ENCODE measurements at regions not wholly inside any gene's neighbourhood (a gene's known extent, or its start where the extent isn't known, plus 50 kb on each side); places are given as distances from the start of the nearest gene placed in this dataset.

- H3K4me3 ChIP-seq (ENCODE audit: low read length) = no peak overlapping the region
- TF ChIP-seq, protein P1, sequence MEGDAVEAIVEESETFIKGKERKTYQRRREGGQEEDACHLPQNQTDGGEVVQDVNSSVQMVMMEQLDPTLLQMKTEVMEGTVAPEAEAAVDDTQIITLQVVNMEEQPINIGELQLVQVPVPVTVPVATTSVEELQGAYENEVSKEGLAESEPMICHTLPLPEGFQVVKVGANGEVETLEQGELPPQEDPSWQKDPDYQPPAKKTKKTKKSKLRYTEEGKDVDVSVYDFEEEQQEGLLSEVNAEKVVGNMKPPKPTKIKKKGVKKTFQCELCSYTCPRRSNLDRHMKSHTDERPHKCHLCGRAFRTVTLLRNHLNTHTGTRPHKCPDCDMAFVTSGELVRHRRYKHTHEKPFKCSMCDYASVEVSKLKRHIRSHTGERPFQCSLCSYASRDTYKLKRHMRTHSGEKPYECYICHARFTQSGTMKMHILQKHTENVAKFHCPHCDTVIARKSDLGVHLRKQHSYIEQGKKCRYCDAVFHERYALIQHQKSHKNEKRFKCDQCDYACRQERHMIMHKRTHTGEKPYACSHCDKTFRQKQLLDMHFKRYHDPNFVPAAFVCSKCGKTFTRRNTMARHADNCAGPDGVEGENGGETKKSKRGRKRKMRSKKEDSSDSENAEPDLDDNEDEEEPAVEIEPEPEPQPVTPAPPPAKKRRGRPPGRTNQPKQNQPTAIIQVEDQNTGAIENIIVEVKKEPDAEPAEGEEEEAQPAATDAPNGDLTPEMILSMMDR (IDR thresholded peaks at IDR 0.05) = no peak
- Mint-ChIP-seq H3K27ac (no peak overlapping the region), H3K27me3 (peaks cover 4% of the 10 kb centered on the region), H3K4me3 (no peak overlapping the region), H3K4me1 (ENCODE audit: low read depth) (no peaks in the 10 kb centered on the region), H3K36me3 (ENCODE audit: low read depth) (no peaks in the 10 kb centered on the region), H3K9me3 (no peaks in the 10 kb centered on the region)
- no peak for DNase-seq
- intact Hi-C loops (cut with DNase I, micrococcal nuclease) = no loop called here
- no peak for ATAC-seq (ENCODE audit: poor library complexity)
- H3K4me1 ChIP-seq (ENCODE audit: insufficient read depth, low read length) = no peaks in the 10 kb centered on the region
- no peaks in the 10 kb centered on the region for H3K9me3 ChIP-seq (ENCODE audit: control insufficient read depth in 1 of 2, insufficient read depth in 1 of 2, low read length in 2 of 2)
- ChIA-PET CTCF (no interaction called here), POLR2A (no interaction called here)
- no peaks in the 10 kb centered on the region for H3K36me3 ChIP-seq (ENCODE audit: insufficient read depth, low read length)
- no peak overlapping the region for H3K27ac ChIP-seq (ENCODE audit: low read depth in 1 of 2, low read length in 2 of 2)
- no peaks in the 10 kb centered on the region for H3K27me3 ChIP-seq (ENCODE audit: control insufficient read depth in 1 of 2, insufficient read depth in 2 of 2, low read length in 2 of 2)
These were observed 150.6 kb upstream of the TSC22D1 start for GRCh38 chr13:44726778-44727177.

GRCh38 chr13:44726214-44726613 lies 150.1 kb upstream of the TSC22D1 start:
- no peaks in the 10 kb centered on the region for H3K36me3 ChIP-seq (ENCODE audit: insufficient read depth, low read length)
- Mint-ChIP-seq H3K4me1 (ENCODE audit: low read depth) (no peaks in the 10 kb centered on the region), H3K36me3 (ENCODE audit: low read depth) (no peaks in the 10 kb centered on the region), H3K27me3 (peaks cover 4% of the 10 kb centered on the region), H3K4me3 (no peak overlapping the region), H3K9me3 (no peaks in the 10 kb centered on the region), H3K27ac (no peak overlapping the region)
- ATAC-seq (ENCODE audit: poor library complexity) = no peak
- no peaks in the 10 kb centered on the region for H3K4me1 ChIP-seq (ENCODE audit: insufficient read depth, low read length)
- H3K27me3 ChIP-seq (ENCODE audit: control insufficient read depth in 1 of 2, insufficient read depth in 2 of 2, low read length in 2 of 2) = no peaks in the 10 kb centered on the region
- intact Hi-C loops (cut with DNase I, micrococcal nuclease) = no loop called here
- CTCF ChIA-PET = no interaction called here
- DNase-seq = no peak
- H3K27ac ChIP-seq (ENCODE audit: low read depth in 1 of 2, low read length in 2 of 2) = no peak overlapping the region
- TF ChIP-seq, protein P1 (IDR thresholded peaks at IDR 0.05) = no peak
- POLR2A ChIA-PET = no interaction called here
- H3K4me3 ChIP-seq (ENCODE audit: low read length) = no peak overlapping the region
- no peaks in the 10 kb centered on the region for H3K9me3 ChIP-seq (ENCODE audit: control insufficient read depth in 1 of 2, insufficient read depth in 1 of 2, low read length in 2 of 2)

GRCh38 chr13:44719857-44720671 lies 143.9 kb upstream of the TSC22D1 start:
- TF ChIP-seq, protein P1 (IDR thresholded peaks at IDR 0.05) = no peak
- Histone ChIP-seq H3K4me3 (ENCODE audit: low read length) (no peak overlapping the region), H3K27ac (ENCODE audit: low read depth in 1 of 2, low read length in 2 of 2) (no peak overlapping the region), H3K36me3 (ENCODE audit: insufficient read depth, low read length) (no peaks in the 10 kb centered on the region), H3K27me3 (ENCODE audit: control insufficient read depth in 1 of 2, insufficient read depth in 2 of 2, low read length in 2 of 2) (no peaks in the 10 kb centered on the region), H3K9me3 (ENCODE audit: control insufficient read depth in 1 of 2, insufficient read depth in 1 of 2, low read length in 2 of 2) (no peaks in the 10 kb centered on the region), H3K4me1 (ENCODE audit: insufficient read depth, low read length) (no peaks in the 10 kb centered on the region)
- ATAC-seq (ENCODE audit: poor library complexity) (no peak), DNase-seq (no peak)
- Mint-ChIP-seq H3K36me3 (ENCODE audit: low read depth) (no peaks in the 10 kb centered on the region), H3K9me3 (no peaks in the 10 kb centered on the region), H3K4me1 (ENCODE audit: low read depth) (no peaks in the 10 kb centered on the region), H3K4me3 (no peak overlapping the region), H3K27me3 (peaks cover 4% of the 10 kb centered on the region), H3K27ac (no peak overlapping the region)
- intact Hi-C loops (cut with DNase I, micrococcal nuclease) = no loop called here
- POLR2A ChIA-PET = no interaction called here
- CTCF ChIA-PET = no interaction called here

All from CD4-positive, alpha-beta T cell (primary cell).